A673 (cell line): ENCODE measurements at regions not wholly inside any gene's neighbourhood (a gene's known extent, or its start where the extent isn't known, plus 50 kb on each side); places are given as distances from the start of the nearest gene placed in this dataset.

Source experiments
- BruUV-seq: library from RNA; stranded (reverse); fragments of 400-500 nt; replicated peaks from 2 replicates; lab custom pipeline; 2021; lab: Mats Ljungman, UMichigan
- CTCF ChIA-PET: fragments of 300-600 bp; sonication (Branson Sonifier 250); formaldehyde crosslinking; loops from one replicate; lab custom pipeline; 2022; ENCODE audit warnings: antibody characterized with exemption; lab: Charles Lee
- POLR2A ChIA-PET: fragments of 300-600 bp; sonication (Branson Sonifier 250); formaldehyde crosslinking; loops from one replicate; lab custom pipeline; 2022; ENCODE audit warnings: antibody characterized with exemption; ENCODE audit not compliant: low non-redundant PET; lab: Charles Lee
- DNase-seq: peaks from one replicate; pipeline ENCODE4 v3.0.0-alpha.2; 2015; ENCODE audit warnings: low spot score
- H3K27ac ChIP-seq: fragments of 200-600 bp; sonication (generic); 2 replicates; pipeline ENCODE4 v1.5.1; 2016; ENCODE audit warnings: mixed run types, low read depth, mild to moderate bottlenecking, mixed read lengths, antibody characterized with exemption, low read length; ENCODE audit not compliant: poor library complexity, severe bottlenecking
- H3K27me3 ChIP-seq: fragments of 200-600 bp; sonication (generic); replicated peaks from 2 replicates; pipeline ENCODE4 v1.6.1; 2017; ENCODE audit warnings: mixed run types, low read depth, mild to moderate bottlenecking, mixed read lengths, antibody characterized with exemption, low read length; ENCODE audit not compliant: insufficient read depth, poor library complexity
- H3K36me3 ChIP-seq: fragments of 200-600 bp; sonication (generic); 2 replicates; pipeline ENCODE4 v1.6.1; 2016; ENCODE audit warnings: mixed run types, mild to moderate bottlenecking, mixed read lengths, antibody characterized with exemption, low read length; ENCODE audit not compliant: insufficient read depth, poor library complexity, severe bottlenecking
- H3K4me1 ChIP-seq: fragments of 200-600 bp; sonication (generic); 2 replicates; pipeline ENCODE4 v1.6.1; 2017; ENCODE audit warnings: mixed run types, mild to moderate bottlenecking, mixed read lengths, antibody characterized with exemption, low read length; ENCODE audit not compliant: insufficient read depth, poor library complexity, severe bottlenecking
- H3K4me3 ChIP-seq: fragments of 200-600 bp; sonication (generic); 2 replicates; pipeline ENCODE4 v1.5.1; 2016; ENCODE audit warnings: low read depth, mixed run types, mild to moderate bottlenecking, mixed read lengths, low read length; ENCODE audit not compliant: poor library complexity, severe bottlenecking
- H3K9me3 ChIP-seq: fragments of 200-600 bp; sonication (generic); 2 replicates; pipeline ENCODE4 v1.6.1; 2016; ENCODE audit warnings: mixed run types, low read depth, mild to moderate bottlenecking, mixed read lengths, antibody characterized with exemption, low read length; ENCODE audit not compliant: poor library complexity, severe bottlenecking
- CTCF ChIP-seq: fragments of 300-800, 200-600 bp; sonication (generic); conservative IDR thresholded peaks from 2 replicates; pipeline ENCODE4 v1.5.1; 2017; ENCODE audit warnings: low read depth, mild to moderate bottlenecking, antibody characterized with exemption, low read length, moderate library complexity, mixed read lengths
- EZH2 ChIP-seq: fragments of 200-600 bp; sonication (generic); IDR thresholded peaks from 2 replicates; pipeline ENCODE4 v1.6.1; 2017; ENCODE audit warnings: borderline replicate concordance, low read depth, mild to moderate bottlenecking, mixed read lengths, antibody characterized with exemption, low read length; ENCODE audit not compliant: poor library complexity, severe bottlenecking
- intact Hi-C: fragments of 100-400 bp; cut with micrococcal nuclease; formaldehyde crosslinking; loops from one replicate; pipeline ENCODE4 v1.10.0; 2022; ENCODE audit not compliant: unreplicated experiment

GRCh38 chr6:166751051-166751595, 124.1 kb upstream of the RPS6KA2 start:
- H3K27me3 ChIP-seq = no peaks in the 10 kb centered on the region
- ChIA-PET POLR2A (no interaction called here), CTCF (no interaction called here)
- H3K4me3 ChIP-seq = no peak overlapping the region
- intact Hi-C loops = no loop called here
- no peaks in the 10 kb centered on the region for H3K9me3 ChIP-seq
- no peak for DNase-seq
- peaks cover 8% of the 10 kb centered on the region for H3K4me1 ChIP-seq
- no peak overlapping the region for H3K27ac ChIP-seq
- no TSS peak for BruUV-seq
- no peaks in the 10 kb centered on the region for H3K36me3 ChIP-seq
- TF ChIP-seq EZH2 (no peak), CTCF (no peak)

- CTCF ChIA-PET = no interaction called here
- intact Hi-C loops = no loop called here
- no TSS peak for BruUV-seq
These were observed 123.2 kb upstream of the RPS6KA2 start for GRCh38 chr6:166750108-166750793.

GRCh38 chr6:166749666-166750065, 122.6 kb upstream of the RPS6KA2 start:
- POLR2A ChIA-PET = no interaction called here

More at GRCh38 chr6:166750108-166750793, 123.2 kb upstream of the RPS6KA2 start:
- no peak for DNase-seq
- H3K27me3 ChIP-seq = no peaks in the 10 kb centered on the region
- POLR2A ChIA-PET = no interaction called here
- no peak overlapping the region for H3K4me3 ChIP-seq
- H3K27ac ChIP-seq = no peak overlapping the region
- H3K9me3 ChIP-seq = no peaks in the 10 kb centered on the region
- TF ChIP-seq CTCF = no peak
- TF ChIP-seq EZH2 = no peak
- peaks cover 8% of the 10 kb centered on the region for H3K4me1 ChIP-seq
- no peaks in the 10 kb centered on the region for H3K36me3 ChIP-seq

More at GRCh38 chr6:166749666-166750065, 122.6 kb upstream of the RPS6KA2 start:
- Histone ChIP-seq H3K9me3 (no peaks in the 10 kb centered on the region), H3K27me3 (no peaks in the 10 kb centered on the region), H3K36me3 (no peaks in the 10 kb centered on the region), H3K4me3 (no peak overlapping the region), H3K4me1 (peaks cover 8% of the 10 kb centered on the region), H3K27ac (no peak overlapping the region)
- no peak for TF ChIP-seq CTCF
- TF ChIP-seq EZH2 = no peak
- no TSS peak for BruUV-seq
- intact Hi-C loops = no loop called here
- CTCF ChIA-PET = no interaction called here
- DNase-seq = no peak
